NOMO-1 (cell line): ENCODE measurements at regions not wholly inside any gene's neighbourhood (a gene's known extent, or its start where the extent isn't known, plus 50 kb on each side); places are given as distances from the start of the nearest gene placed in this dataset.

ENCODE experiments used
- DNase-seq, 2 experiments: peaks; one replicate each; lab custom pipeline; 2025; ENCODE audit not compliant: unreplicated experiment in 2 of 2; lab: John Stamatoyannopoulos, UW

- no peak for DNase-seq
These were observed 648.3 kb upstream of the CFAP20DC start for GRCh38 chr3:59698091-59698490.

GRCh38 chr3:59696783-59697182 is 647.0 kb upstream of the CFAP20DC start:
- no peak for DNase-seq

- no peak for DNase-seq
These were observed 646.0 kb upstream of the CFAP20DC start for GRCh38 chr3:59695860-59696259.

- DNase-seq: peak; percentile 25 to 45
These were observed 642.3 kb upstream of the CFAP20DC start for GRCh38 chr3:59692117-59692516.

GRCh38 chr3:59690886-59691285 is 641.1 kb upstream of the CFAP20DC start:
- no peak for DNase-seq

- DNase-seq: no peak
These were observed 638.8 kb upstream of the CFAP20DC start for GRCh38 chr3:59688636-59689035.

- DNase-seq: no peak
These were observed 635.6 kb upstream of the CFAP20DC start for GRCh38 chr3:59685432-59685831.

- DNase-seq: no peak
These were observed 634.9 kb upstream of the CFAP20DC start for GRCh38 chr3:59684766-59685165.

GRCh38 chr3:59680919-59681318 is 631.1 kb upstream of the CFAP20DC start:
- no peak for DNase-seq

- DNase-seq: no peak
These were observed 628.2 kb upstream of the CFAP20DC start for GRCh38 chr3:59677747-59678702.

GRCh38 chr3:59675495-59675894 is 625.7 kb upstream of the CFAP20DC start:
- no peak for DNase-seq

- no peak for DNase-seq
These were observed 613.4 kb upstream of the CFAP20DC start for GRCh38 chr3:59663076-59663850.

- DNase-seq: no peak
These were observed 611.2 kb upstream of the CFAP20DC start for GRCh38 chr3:59660852-59661625.

GRCh38 chr3:59660376-59660775 is 610.6 kb upstream of the CFAP20DC start:
- DNase-seq: no peak

GRCh38 chr3:59659755-59660154 is 609.9 kb upstream of the CFAP20DC start:
- no peak for DNase-seq

GRCh38 chr3:59658866-59659265 is 609.0 kb upstream of the CFAP20DC start:
- DNase-seq: no peak

GRCh38 chr3:59658274-59658673 is 608.4 kb upstream of the CFAP20DC start:
- no peak for DNase-seq

- DNase-seq: no peak
These were observed 605.7 kb upstream of the CFAP20DC start for GRCh38 chr3:59655418-59656015.

- DNase-seq: peak in 1 of 2 experiments; percentile 36
These were observed 604.9 kb upstream of the CFAP20DC start for GRCh38 chr3:59654480-59655417.

GRCh38 chr3:59654123-59654479 is 604.3 kb upstream of the CFAP20DC start:
- DNase-seq: no peak
